Keratinocyte (primary cell): ENCODE measurements at regions not wholly inside any gene's neighbourhood (a gene's known extent, or its start where the extent isn't known, plus 50 kb on each side); places are given as distances from the start of the nearest gene placed in this dataset.
"Not testable (repeated sequence)": the region's sequence is repeated elsewhere in the genome, so short reads cannot be mapped to it uniquely, and the experiment has no call there.

ENCODE experiments used
- CTCF ChIP-seq, 3 experiments: IDR thresholded peaks in 1 of 3; conservative IDR thresholded peaks in 1 of 3; optimal IDR thresholded peaks in 1 of 3; 2 replicates in 2 of 3; 3 replicates in 1 of 3; pipeline versions ENCODE3 to v1.5.1; 2011; ENCODE audit warnings: low read length in 3 of 3, mild to moderate bottlenecking in 3 of 3, moderate library complexity in 2 of 3, control low read depth in 1 of 3, inconsistent platforms in 1 of 3; ENCODE audit not compliant: insufficient read depth in 2 of 3; ENCODE audit errors: extremely low read depth in 1 of 3
- EZH2 ChIP-seq: IDR thresholded peaks from one replicate; pipeline ENCODE4 v1.6.1; 2012; ENCODE audit warnings: inconsistent platforms, mild to moderate bottlenecking, low read length, moderate library complexity

- not testable (repeated sequence) for TF ChIP-seq CTCF (optimal IDR thresholded peaks at IDR 0.05 in 1 of 3, IDR thresholded peaks at IDR 0.05 in 1 of 3, conservative IDR thresholded peaks at IDR 0.05 in 1 of 3; ENCODE audit: extremely low read depth in 1 of 3, insufficient read depth in 2 of 3, low read length in 3 of 3); EZH2
Measured at GRCh38 chr21:6539688-6540087, 3981.7 kb upstream of the TPTE start.
